ENCODE measurements at regions not wholly inside any gene's neighbourhood (a gene's known extent, or its start where the extent isn't known, plus 50 kb on each side); places are given as distances from the start of the nearest gene placed in this dataset.

DNA sequence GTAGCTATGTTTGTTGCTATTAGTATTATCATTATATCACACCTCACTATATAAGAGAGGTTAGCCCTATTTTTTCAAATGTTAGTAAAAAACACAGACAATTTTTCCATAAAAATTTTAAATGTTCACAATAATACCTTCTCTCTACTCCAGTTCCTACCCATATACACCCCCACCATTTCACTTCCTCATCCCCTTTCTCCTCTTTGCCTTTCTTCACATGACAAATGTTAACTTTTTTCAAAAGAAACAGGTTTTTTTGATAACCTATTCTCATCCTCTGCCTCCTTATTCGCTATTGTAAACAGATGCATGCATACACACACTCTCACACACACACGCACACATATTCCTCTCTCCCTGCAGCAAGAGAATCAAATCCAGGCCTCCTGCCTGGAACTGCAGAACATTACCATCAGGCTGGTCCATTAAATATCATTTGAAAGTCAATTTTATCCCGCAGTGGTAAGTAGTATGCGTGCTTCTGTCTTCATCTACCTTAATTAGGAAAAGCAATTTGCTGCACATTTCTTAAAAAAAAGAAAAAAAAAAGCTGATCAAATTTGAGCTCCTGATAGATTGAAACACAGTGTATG lies 55.5 kb downstream of the MID1IP1 start:
- no peak overlapping the region for H3K27ac Mint-ChIP-seq
- peaks cover 14% of the 10 kb centered on the region for H3K9me3 Mint-ChIP-seq
- DNase-seq, result no peak
- no peaks in the 10 kb centered on the region for H3K36me3 Mint-ChIP-seq (ENCODE audit: low read depth)
- TF ChIP-seq CTCF (IDR thresholded peaks at IDR 0.05), result no peak
- H3K27me3 Mint-ChIP-seq (ENCODE audit: low read depth, poor library complexity), result peaks cover 4% of the 10 kb centered on the region
- H3K4me3 Mint-ChIP-seq, result no peak overlapping the region
- peaks cover 24% of the 10 kb centered on the region for H3K4me1 Mint-ChIP-seq

GRCh38 chrX:38857736-38858523 lies 56.7 kb downstream of the MID1IP1 start:
- Mint-ChIP-seq H3K27ac (peak overlapping the region; percentile 80), H3K4me1 (peaks cover 24% of the 10 kb centered on the region), H3K27me3 (ENCODE audit: low read depth, poor library complexity) (peaks cover 4% of the 10 kb centered on the region)

GRCh38 chrX:38859602-38860001 lies 58.3 kb downstream of the MID1IP1 start:
- Mint-ChIP-seq H3K27ac (no peak overlapping the region), H3K27me3 (ENCODE audit: low read depth, poor library complexity) (peaks cover under 1% of the 10 kb centered on the region), H3K4me3 (no peak overlapping the region), H3K9me3 (peaks cover 7% of the 10 kb centered on the region), H3K4me1 (peaks cover 24% of the 10 kb centered on the region), H3K36me3 (ENCODE audit: low read depth) (no peaks in the 10 kb centered on the region)
- DNase-seq, result no peak
- no peak for TF ChIP-seq CTCF (IDR thresholded peaks at IDR 0.05)

More at GRCh38 chrX:38857736-38858523, 56.7 kb downstream of the MID1IP1 start:
- TF ChIP-seq CTCF (IDR thresholded peaks at IDR 0.05), result no peak
- DNase-seq, result no peak
- Mint-ChIP-seq H3K4me3 (no peak overlapping the region), H3K36me3 (ENCODE audit: low read depth) (no peaks in the 10 kb centered on the region), H3K9me3 (peaks cover 11% of the 10 kb centered on the region)

GRCh38 chrX:38860106-38861013 lies 59.1 kb downstream of the MID1IP1 start:
- DNase-seq, result no peak
- no peaks in the 10 kb centered on the region for H3K36me3 Mint-ChIP-seq (ENCODE audit: low read depth)
- no peaks in the 10 kb centered on the region for H3K27me3 Mint-ChIP-seq (ENCODE audit: low read depth, poor library complexity)
- no peak overlapping the region for H3K4me3 Mint-ChIP-seq
- H3K27ac Mint-ChIP-seq, result no peak overlapping the region
- no peak for TF ChIP-seq CTCF (IDR thresholded peaks at IDR 0.05)
- H3K4me1 Mint-ChIP-seq, result peaks cover 24% of the 10 kb centered on the region
- peaks cover 7% of the 10 kb centered on the region for H3K9me3 Mint-ChIP-seq

GRCh38 chrX:38861489-38861888 lies 60.2 kb downstream of the MID1IP1 start:
- Mint-ChIP-seq H3K9me3 (peaks cover 14% of the 10 kb centered on the region), H3K27ac (no peak overlapping the region), H3K27me3 (ENCODE audit: low read depth, poor library complexity) (no peaks in the 10 kb centered on the region), H3K4me1 (peaks cover 24% of the 10 kb centered on the region), H3K36me3 (ENCODE audit: low read depth) (no peaks in the 10 kb centered on the region), H3K4me3 (no peak overlapping the region)
- DNase-seq, result no peak
- no peak for TF ChIP-seq CTCF (IDR thresholded peaks at IDR 0.05)

Data from nephron progenitor cell (in vitro differentiated cells).